Coronary artery (tissue), 2 donors: ENCODE measurements at regions not wholly inside any gene's neighbourhood (a gene's known extent, or its start where the extent isn't known, plus 50 kb on each side); places are given as distances from the start of the nearest gene placed in this dataset.

Source experiments
- DNase-seq: peaks from one replicate; pipeline ENCODE4 v3.0.0-alpha.2; 2017; ENCODE audit warnings: low spot score
- H3K27ac ChIP-seq, 2 donors: fragments of 200-600 bp; sonication (generic); one replicate each; pipeline ENCODE4 v1.5.1; 2016 to 2019
- H3K4me3 ChIP-seq: fragments of 200-600 bp; sonication (generic); 2 replicates; pipeline ENCODE4 v1.5.1; 2016; ENCODE audit warnings: mild to moderate bottlenecking, moderate library complexity
- TF ChIP-seq, protein P1 (sequence below): fragments of 200-600 bp; sonication (generic); IDR thresholded peaks from one replicate; pipeline ENCODE4 v1.5.1; 2019; ENCODE audit warnings: antibody characterized with exemption

- no peak for DNase-seq
These were observed 59.7 kb upstream of the RBFOX2 start for GRCh38 chr22:36088292-36088691.

GRCh38 chr22:36087784-36088183 is 59.2 kb upstream of the RBFOX2 start:
- Histone ChIP-seq H3K4me3 (no peak overlapping the region), H3K27ac (no peak overlapping the region)
- no peak for DNase-seq
- TF ChIP-seq, protein P1, sequence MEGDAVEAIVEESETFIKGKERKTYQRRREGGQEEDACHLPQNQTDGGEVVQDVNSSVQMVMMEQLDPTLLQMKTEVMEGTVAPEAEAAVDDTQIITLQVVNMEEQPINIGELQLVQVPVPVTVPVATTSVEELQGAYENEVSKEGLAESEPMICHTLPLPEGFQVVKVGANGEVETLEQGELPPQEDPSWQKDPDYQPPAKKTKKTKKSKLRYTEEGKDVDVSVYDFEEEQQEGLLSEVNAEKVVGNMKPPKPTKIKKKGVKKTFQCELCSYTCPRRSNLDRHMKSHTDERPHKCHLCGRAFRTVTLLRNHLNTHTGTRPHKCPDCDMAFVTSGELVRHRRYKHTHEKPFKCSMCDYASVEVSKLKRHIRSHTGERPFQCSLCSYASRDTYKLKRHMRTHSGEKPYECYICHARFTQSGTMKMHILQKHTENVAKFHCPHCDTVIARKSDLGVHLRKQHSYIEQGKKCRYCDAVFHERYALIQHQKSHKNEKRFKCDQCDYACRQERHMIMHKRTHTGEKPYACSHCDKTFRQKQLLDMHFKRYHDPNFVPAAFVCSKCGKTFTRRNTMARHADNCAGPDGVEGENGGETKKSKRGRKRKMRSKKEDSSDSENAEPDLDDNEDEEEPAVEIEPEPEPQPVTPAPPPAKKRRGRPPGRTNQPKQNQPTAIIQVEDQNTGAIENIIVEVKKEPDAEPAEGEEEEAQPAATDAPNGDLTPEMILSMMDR = no peak

More at GRCh38 chr22:36088292-36088691, 59.7 kb upstream of the RBFOX2 start:
- H3K4me3 ChIP-seq = no peak overlapping the region
- TF ChIP-seq, protein P1 = no peak
- H3K27ac ChIP-seq = no peak overlapping the region

DNA sequence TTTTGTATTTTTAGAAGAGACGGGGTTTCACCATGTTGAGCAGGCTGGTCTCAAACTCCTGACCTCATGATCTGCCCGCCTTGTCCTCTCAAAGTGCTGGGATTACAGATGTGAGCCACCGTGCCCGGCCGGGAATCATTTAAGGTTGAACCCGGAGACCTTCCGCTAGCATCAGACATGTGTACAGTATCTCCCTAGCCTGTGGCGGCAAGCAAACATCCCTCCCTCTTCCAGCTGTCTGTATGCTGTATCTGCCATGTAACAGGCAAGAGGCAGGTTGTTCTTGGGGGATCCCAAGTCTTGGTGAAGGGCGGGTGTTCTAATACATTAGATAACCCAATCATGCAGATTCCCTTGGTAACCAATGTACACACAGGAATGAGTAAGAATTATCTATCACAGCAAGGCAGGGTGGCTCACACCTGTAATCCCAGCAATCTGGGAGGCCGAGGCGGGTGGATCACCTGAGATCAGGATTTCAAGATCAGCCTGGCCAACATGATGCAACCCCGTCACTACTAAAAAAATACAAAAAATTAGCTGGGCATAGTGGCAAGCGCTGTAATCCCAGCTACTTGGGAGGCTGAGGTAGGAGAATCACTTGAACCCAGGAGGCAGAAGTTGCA is 58.1 kb upstream of the RBFOX2 start:
- Histone ChIP-seq H3K4me3 (no peak overlapping the region), H3K27ac (no peak overlapping the region)
- no peak for DNase-seq
- TF ChIP-seq, protein P1 = no peak

- DNase-seq = no peak
- TF ChIP-seq, protein P1 = no peak
- H3K27ac ChIP-seq = no peak overlapping the region
- H3K4me3 ChIP-seq = no peak overlapping the region
These were observed 57.5 kb upstream of the RBFOX2 start for GRCh38 chr22:36086170-36086490.

DNA sequence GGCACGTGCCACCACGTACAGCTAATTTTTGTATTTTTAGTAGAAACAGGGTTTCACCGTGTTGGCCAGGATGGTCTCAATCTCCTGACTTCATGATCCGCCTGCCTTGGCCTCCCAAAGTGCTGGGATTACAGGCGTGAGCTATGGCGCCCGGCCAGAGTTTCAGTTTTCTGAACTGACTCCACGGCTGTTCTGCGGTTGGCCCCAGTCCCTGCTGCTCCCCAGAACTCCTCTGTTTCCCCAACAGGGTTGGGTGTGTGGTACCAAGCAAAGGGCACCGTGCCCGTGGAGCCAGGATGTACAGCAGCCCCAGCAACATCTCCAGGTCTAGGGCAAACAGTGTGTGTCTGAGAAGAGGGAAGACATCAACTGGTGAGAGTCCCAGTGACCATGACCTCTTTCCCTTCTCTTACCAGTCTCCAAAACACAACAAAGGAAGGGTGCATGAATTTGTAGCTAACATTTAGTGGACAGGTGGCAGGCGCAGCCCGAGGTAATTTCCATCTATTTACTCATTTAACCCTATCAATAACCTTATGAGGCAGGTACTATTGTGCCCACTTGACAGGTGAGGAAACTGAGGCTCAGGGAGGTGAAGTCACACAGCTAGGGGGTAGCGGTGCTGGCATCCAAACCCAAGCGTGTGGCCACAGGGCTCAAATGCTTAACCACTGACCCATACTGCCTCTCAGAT is 57.0 kb upstream of the RBFOX2 start:
- no peak for DNase-seq
- no peak overlapping the region for H3K27ac ChIP-seq
- TF ChIP-seq, protein P1 = no peak
- H3K4me3 ChIP-seq = no peak overlapping the region

DNA sequence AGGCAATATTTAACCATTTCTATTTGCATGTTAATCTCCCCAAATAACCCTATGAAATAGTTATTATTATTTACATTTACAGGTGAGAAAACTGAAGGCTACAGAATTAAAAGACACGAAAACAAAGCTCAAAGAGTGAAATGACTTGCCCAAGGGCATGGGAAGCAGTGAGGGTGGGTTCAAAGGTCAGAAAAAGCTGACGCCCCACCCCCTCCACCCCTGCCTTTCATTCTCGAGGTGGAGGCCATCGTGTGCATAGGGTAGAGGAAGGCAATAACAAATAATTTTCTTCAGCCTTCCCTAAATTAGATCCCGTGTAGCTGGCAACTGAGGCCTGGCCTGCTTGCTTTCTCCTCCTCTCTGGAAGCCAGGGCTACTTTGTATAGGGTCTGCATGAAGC is 56.1 kb upstream of the RBFOX2 start:
- no peak overlapping the region for H3K27ac ChIP-seq
- TF ChIP-seq, protein P1 = no peak
- DNase-seq = no peak

GRCh38 chr22:36083056-36083455 is 54.4 kb upstream of the RBFOX2 start:
- Histone ChIP-seq H3K4me3 (no peak overlapping the region), H3K27ac (no peak overlapping the region)
- no peak for DNase-seq
- TF ChIP-seq, protein P1 = no peak

More for the DNA sequence above, 56.1 kb upstream of the RBFOX2 start:
- H3K4me3 ChIP-seq = no peak overlapping the region
